Fibroblast of peridontal ligament (primary cell): ENCODE measurements at regions not wholly inside any gene's neighbourhood (a gene's known extent, or its start where the extent isn't known, plus 50 kb on each side); places are given as distances from the start of the nearest gene placed in this dataset.
A peak's percentile ranks its signal among the peaks of the same experiment; 100 is the strongest.

ENCODE experiments used
- DNase-seq: peaks from one replicate; pipeline ENCODE4 v3.0.0-alpha.2; 2010; ENCODE audit errors: extremely low read depth

DNA sequence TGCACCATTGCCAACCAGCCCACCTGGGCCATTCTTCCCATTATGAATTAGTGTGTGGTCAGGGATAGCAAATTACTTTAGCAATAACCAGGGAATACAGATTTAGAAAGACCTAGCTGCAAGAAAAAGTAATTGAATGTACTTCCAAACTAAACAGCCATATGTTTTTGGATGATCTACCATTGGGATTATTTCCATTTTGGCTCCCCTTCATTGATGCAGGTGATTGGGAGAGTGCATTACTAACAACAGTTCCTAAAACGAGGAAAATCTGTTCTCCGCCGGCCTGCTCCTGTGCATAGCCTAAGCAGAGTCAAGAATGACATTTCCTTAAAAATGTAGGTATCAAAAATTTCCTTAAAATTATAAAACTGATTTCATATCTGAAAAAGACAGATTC, 58.5 kb downstream of the MAIP1 start:
- no peak for DNase-seq

DNA sequence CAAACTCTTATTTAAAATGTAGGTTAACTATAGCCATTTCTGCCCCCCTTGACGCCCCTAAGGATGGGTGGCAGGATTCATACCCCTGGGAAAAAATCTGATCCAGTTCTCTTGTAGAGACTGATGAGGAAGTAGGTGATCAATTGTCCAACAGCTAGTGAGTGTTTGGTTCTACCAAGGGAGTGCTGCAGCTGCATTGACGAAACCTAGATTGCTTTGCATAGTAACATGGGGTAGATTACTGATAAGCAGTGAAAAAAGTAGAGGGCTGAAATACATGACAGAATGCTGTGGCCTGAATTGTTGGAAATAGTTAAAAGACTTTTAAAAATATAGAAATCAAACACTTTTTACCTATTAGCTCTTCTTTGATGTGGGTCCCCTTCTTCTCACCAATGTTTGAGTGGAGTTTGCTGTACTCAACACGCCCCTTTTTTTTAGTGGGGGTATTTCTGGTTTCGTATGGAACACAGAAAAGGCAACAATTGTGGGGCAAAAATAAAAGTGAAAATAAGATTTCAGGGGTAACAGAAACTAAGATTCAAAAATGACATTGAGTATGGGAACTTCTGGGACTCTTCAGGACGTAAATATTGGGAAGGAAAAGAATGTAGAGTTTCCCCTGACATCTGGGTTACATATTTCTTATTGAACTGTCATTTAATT, 66.2 kb downstream of the MAIP1 start:
- DNase-seq, result no peak

DNA sequence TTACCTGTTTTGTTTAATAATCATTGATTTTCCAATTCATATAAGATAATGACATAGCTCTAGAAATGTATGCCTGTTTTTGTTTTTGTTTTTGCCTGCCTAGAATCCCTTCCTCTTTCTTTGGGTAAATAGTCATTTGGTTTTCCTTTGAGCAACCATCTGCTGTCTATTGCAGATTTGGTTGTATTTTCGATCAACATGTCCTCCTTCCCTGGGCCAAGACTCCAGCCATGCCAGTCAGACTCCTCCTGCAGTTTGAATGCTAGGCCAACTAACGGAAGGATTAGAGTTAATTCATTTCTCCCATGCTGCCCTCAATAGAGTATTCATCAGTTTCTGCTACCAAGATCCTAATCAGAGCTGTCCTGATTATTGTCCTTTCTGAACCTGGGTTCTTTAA, 67.1 kb downstream of the MAIP1 start:
- DNase-seq, result no peak

DNA sequence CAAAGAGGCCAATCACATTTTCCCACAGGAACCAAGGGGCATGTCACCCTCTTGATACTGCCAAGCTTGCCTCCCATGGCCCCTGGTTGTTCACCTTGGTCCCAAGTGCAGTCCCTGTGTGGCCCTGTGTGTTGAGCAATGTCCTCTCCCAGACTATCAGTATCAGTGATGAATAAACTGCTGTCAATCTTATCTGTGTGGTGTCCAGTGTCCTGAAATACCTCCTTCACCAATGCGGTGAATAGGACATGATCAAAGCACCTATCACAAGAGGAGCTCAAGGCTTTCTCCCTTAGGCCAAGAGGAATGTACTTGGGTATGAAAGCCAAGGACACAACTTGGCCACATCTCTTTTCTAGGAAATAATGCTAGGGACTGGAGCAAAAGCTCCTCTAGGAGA, 68.2 kb downstream of the MAIP1 start:
- DNase-seq, result no peak

DNA sequence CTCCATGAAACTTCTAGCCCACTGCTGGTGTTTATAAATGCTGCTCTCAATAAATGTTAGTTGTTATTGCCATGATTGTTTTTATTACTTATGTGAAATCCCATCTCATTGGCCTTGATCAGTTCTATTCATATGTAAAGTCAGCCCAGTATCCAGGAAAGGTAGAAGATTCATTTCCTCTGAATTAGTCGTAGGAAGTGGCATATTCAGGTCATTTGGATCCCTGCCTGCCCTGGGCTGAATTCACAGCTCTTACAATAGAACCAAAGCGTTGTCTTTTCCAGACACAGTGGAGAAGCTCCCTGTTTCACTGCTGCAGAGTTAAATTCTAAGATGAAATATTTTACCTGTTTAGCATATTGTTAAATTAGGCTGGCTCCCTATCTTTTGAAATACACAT, 70.3 kb downstream of the MAIP1 start:
- DNase-seq, result no peak

DNA sequence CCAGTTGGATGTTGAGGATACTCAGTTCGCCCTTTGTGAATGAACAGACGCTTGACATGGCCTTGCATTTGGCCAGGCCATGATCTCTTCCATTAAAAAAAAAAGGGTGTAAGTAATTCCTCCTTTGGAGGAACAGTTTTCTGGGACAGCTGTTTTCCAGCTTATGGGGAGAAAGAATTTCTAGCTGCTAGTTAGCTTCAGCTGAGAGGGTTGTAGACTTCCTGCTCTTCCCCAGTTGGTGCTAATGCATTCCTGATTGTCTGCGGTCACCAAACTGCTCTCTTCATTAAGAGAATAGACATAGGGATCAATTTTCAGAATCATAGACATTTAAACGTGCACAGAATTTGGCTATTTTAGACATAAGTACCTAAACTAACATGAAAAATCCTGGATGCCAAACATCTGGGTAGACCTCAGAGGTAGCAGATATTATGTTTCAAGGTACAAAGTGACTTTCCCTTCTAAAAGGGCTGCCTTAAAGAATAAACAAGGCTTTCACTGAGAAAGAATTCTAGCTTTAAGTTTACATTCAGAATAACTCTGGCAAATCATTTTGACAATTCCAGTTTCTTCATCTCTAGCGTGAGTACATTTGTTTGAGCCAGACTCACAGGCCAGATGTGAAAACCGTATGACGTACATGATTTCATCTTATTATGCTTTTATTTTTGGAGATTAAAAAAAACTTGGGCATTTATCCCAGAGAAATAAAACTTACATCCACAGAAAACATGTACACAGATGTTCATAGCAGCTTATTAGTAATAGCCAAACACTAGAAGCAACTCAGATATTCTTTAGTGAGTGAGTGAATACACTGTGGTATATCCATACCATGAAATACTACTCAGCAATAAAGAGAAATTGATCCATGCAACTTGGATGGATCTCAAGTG, 71.2 kb downstream of the MAIP1 start:
- DNase-seq, result peak; percentile 73

DNA sequence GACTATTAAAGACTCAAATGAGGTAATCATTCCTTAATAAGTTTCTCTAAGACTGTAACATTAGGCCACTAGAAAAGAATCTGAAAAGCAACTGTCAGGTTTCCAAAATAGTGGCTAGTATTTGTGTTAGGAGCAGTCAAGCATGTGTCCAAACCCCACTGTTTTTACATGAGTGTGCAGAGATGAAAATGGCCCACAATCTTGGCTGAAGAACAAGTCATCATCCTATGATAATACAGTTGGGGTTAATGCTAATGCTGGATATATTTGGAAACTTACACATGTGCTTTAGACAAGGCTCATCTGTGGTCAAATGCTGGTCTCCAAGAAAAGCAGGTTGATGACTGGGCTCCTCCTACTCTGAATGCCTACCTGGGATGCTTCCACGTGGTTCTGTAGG, 73.6 kb downstream of the MAIP1 start:
- DNase-seq, result peak; percentile 77

DNA sequence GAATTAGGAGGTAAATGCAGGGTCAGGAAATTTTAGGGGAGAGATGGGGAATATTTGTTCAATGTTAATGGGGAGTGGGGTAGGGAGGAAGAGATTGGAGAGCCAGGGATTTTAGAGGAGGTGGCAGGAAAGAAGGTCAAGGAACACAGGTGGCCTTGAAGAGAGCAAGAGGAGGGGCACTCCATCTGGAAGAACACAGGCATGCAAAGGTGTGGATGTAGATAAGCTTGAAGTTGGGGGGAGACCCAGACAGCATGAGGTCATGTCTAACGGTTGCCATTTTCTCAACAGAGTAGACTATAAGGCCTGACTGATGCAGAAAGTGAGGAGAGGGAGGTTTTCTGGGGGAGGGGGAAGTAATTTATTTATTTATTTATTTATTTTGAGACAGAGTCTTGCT, 77.5 kb downstream of the MAIP1 start:
- DNase-seq, result no peak

DNA sequence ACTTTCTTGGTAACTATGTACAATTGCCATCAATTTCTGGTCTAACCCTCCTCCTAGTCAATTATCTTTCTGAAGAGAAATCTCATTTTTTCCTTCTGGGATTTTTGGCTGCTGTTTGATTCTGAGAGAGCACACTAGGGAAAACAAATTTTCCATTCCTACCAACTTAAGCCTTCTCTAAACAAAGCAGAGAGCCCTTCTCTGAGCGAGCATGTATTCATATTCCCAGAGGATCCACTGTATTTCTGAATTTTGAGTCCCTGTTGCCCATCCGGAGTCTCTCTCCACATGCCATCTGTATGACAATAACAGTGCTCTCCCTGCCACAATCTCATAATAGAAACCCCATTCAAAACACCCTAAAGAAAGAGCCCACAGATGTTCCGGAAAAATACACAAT, 78.5 kb downstream of the MAIP1 start:
- peak; percentile 94 for DNase-seq

DNA sequence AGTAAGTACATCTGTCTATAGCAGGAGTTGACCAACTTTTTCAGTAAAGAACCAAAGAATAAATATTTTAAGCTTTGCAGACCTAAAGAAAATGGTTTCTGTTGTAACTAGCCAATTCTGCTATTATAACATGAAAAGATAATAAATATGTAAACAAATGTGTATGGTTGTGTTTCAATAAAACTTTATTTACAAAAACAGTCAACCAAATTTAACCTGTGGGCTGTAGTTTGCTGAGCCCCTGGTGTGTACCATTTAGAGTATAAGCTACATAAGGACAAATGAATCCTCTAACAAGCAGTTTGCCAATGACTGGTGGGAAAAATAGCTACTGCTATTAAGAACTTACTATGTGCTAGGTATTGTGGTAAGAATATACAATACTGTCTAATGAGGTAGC, 79.4 kb downstream of the MAIP1 start:
- DNase-seq, result no peak

DNA sequence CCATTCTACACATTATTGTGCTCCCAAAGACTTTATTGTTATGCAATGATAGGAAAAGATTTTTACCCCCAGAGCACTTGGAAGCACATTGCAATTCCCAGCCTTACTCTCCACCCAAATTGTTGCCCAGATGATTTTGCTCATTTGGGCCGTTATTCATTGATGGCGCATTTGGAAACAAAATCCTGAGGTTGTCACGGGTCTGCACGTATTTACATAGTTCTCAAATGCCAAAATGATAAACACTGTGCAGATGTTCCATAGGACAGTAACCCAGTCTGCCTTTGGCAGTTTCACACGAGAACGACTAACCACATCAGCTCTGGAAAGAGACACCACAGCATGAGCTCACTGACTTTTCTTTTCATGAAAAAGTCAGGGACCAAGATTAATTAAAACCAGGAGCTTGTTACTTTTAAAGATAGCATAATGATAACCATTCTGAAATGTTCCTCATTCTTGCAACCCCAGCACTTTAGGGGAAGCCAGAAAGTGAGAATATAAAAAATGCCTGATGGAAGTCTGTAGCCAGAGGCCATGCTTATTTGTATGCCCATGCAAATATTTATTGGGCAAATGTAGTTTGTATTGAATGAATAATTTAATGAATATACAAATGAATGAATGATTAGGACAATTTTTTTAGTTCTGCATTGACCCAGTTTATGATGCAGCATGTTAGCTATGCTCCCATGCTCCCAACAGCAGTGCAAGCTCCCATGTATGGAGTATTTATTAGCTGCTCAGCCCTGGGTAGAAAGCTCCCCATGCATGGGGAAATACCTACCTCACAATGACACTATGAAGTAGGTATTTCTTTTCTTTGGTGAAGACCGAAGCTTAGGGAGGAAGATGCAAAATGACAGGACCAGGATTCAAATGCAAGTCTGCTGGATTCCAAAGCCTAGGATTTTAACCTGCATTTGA, 84.6 kb downstream of the MAIP1 start:
- peak; percentile 100 for DNase-seq

DNA sequence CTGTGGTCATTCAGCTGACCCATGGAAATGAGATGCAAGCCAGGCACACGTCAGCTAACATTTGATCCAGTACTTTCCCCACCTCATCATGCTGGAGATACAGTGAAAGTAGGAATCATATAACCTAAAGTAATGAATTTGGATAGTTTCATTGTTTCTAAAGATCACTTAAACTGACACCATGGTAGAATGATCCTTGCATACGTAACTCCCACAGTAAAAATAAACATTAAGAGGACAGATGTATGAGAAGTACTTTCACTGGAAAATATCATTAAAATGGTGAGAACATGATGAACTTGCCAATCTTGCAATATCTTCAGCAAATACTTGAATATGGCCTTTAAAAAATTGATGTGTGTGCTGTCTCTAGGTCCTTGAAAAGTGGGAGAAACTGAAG, 85.4 kb downstream of the MAIP1 start:
- DNase-seq, result peak; percentile 72

DNA sequence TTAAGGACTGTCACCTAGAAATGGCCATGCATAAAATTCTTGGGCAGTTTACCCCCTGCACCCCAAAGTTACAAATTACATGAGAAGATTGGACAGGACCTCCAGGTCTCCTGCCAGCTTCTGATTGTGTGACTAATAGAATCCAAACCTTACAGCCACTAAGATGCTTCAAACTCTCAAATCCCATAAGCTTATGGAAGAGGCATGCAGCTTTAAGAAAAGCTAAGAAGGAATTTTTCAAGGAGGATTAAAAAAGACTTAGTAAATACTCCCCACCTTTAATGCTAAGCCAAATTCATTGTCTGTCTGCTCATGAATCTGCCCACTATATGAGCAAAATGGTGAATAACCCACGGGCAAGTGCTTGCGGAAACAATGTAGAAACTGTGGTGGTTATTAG, 86.3 kb downstream of the MAIP1 start:
- peak; percentile 36 for DNase-seq

DNA sequence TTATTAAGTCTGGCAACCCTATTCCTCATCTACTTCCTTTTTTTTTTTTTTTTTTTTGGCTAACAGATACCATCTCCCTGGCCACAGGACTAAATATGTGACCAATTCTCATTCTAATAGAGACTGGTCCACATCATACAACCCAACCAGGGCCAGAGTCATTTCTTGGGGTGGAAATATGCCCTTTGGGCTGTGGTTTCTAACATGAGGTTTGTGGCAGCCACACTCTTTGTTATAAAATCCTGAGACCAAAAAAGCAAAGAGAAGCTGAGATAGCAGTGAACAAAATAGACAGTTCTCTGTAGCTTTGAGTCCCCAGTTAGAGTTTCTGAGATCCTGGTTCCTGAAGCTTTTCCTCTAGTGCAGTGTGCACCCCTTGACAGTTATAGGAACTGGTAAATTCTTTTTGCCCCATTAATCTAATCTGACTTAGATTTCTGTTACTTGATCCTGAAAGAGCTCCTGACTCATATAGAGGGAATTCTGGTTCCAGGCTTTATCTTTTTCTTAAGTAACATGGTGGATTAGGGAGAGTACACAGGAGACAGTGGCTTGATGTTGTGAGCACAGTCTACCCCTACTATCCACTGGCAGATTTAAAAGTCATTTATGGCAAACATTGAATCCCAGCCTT, 86.8 kb downstream of the MAIP1 start:
- DNase-seq, result peak; percentile 87

DNA sequence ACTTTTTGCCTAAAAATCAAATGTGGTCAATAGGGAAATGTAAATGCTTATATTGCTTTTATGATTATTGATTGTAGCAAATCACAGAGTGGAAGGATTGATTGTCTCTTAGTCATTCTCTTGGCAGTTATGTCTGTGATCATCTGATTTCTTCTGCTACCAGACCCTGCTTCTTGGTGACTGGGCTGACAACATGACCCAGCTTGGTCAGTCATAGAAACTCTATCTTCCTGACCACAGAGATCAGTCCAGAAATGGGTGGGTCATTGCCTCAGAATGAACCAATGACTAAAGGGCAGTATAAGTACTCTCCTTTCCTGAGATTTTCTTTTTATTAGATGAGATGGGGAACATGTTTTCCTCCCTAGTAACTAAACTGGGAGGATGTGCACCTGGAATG, 87.6 kb downstream of the MAIP1 start:
- DNase-seq, result peak; percentile 82

DNA sequence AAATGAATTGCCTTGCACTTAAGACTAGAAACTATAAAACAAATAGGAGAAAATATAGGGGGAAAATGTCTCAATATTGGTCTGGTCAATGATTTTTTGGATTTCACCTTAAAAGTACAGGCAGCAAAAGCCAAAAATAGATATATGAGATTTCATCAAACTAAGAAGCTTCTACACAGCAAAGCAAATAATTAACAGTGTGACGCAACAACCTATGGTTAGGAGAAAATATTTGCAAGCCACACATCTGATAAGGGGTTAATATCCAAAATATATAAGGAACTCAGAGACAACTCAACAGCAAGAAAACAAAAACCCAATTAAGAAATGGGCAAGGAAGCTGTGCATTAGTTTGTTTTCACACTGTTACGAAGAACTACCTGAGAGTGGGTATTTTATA, 89.1 kb downstream of the MAIP1 start:
- DNase-seq, result no peak

DNA sequence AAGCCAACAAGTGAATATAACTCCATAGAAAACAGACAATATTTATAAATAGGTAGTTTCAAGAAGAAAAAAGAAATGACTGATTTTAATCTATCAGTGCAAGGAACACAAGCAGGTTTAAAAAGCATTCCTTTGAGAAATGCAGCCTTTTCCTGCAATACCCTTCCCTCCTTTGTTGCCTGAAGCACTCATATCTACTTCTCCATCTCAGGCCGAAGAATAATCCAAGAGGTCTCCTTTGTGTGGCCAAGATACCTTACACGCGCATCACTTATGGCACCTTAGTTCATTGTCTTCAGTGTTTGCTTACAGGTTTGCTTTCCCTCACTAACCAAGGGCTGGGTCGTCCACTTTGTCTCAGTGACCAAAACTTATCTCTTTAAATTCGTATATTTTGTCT, 93.0 kb downstream of the MAIP1 start:
- DNase-seq, result no peak

DNA sequence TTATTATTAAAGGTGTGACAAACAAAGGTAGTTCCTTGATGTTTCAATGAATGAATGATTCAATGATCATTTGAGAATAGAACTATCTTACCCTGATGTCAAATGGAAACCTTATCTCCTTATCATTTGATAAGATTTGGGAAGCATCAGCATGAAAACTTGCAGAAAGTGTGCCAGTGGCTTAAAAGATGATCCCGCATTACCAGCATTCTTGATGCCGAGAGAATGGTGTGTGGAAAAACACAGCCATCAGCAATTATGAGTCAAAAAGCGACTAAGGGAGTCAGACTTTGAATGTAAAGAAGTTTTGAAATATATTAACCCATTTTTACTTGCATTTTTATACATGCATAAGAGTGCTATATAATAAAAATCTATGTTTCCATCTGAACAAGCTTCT, 93.7 kb downstream of the MAIP1 start:
- DNase-seq, result no peak

DNA sequence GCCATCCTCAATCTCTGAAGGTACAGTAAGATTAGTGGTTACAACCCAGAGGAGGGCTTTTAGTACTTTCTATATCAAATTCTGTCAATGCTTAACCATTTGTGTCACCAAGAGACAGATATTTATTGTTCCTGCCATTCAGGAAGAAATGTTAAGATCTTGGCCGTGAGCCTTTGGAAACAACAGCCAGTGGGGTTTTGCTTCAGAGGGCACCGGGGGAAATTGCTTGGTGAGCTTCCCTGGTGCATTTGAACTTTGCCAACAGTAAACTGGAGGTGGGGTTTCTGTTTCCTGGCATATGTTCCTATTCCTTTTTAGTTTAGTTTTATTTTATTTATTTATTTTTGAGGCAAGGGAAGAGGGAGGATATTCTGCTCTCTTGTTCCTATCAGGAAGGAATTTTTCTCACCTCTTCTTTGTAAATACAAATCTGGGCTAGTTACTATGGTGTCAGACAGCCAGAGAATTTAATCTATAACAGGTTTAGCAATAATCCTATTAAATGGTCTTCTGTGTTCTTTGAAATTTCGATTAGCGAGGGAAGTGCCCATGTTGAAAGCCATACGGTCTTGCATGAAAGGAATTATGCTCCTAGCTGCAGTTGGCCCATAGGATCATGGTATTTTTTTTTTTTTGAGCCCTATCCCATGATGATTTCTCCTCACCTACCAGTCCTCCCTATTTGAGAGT, 95.7 kb downstream of the MAIP1 start:
- DNase-seq, result no peak

DNA sequence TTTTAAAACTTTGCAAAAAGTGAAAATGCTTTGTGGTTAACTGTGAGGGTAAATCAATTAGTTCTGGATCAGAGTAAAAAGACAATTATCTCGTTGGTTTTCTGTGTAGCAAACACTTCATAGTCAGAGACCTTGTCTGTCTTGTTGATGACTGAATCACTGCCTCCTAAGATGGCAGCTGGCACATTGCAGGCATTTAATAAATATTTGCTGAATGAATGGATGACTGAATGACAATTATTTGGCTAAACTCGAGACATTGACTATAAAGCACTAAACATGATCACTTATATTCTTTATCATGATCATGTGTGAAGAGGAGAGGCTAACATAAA, 96.2 kb downstream of the MAIP1 start:
- no peak for DNase-seq

DNA sequence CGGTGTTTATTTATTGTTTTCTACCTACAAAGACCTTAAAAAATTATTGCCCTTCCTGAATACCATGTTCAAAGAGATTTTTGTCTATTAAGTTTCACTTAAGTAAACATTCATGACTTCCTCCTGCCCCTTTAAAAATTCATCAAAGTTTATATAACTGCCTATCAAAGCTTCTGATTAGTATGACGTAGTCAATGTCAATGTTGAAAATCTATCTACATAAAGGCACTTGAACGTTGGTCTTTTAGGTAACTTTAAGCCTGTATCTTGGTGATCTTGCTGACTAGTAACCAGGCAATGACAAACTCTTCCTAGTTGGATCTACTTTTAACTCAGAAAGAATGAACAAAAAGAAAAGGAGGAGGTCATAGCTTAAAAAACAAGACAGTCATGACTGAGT, 97.2 kb downstream of the MAIP1 start:
- DNase-seq, result no peak
